Loucy (cell line): ENCODE measurements at regions not wholly inside any gene's neighbourhood (a gene's known extent, or its start where the extent isn't known, plus 50 kb on each side); places are given as distances from the start of the nearest gene placed in this dataset.
"Not testable (repeated sequence)": the region's sequence is repeated elsewhere in the genome, so short reads cannot be mapped to it uniquely, and the experiment has no call there.

Source experiments
- H2AFZ ChIP-seq: fragments of 200-600 bp; sonication (generic); 2 replicates; pipeline ENCODE4 v1.6.0; 2016; ENCODE audit warnings: antibody characterized with exemption, mild to moderate bottlenecking, low read length, moderate library complexity
- H3F3A ChIP-seq: fragments of 200-600 bp; 2 replicates; pipeline ENCODE4 v1.6.0; 2016; ENCODE audit warnings: antibody characterized with exemption, low read depth, mild to moderate bottlenecking
- H3K27me3 ChIP-seq: fragments of 200-600 bp; sonication (generic); 2 replicates; pipeline ENCODE4 v1.6.1; 2014; ENCODE audit warnings: low read length, mild to moderate bottlenecking; ENCODE audit not compliant: insufficient read depth, poor library complexity, severe bottlenecking
- H3K36me3 ChIP-seq: fragments of 200-600 bp; sonication (generic); 2 replicates; pipeline ENCODE4 v1.6.1; 2016; ENCODE audit warnings: low read length; ENCODE audit not compliant: insufficient read depth
- H3K4me1 ChIP-seq: fragments of 200-600 bp; sonication (generic); 2 replicates; pipeline ENCODE4 v1.5.1; 2014; ENCODE audit warnings: low read length, mild to moderate bottlenecking; ENCODE audit not compliant: insufficient read depth, poor library complexity, severe bottlenecking
- H3K4me2 ChIP-seq: fragments of 200-600 bp; sonication (generic); 2 replicates; pipeline ENCODE4 v1.6.0; 2014; ENCODE audit warnings: antibody characterized with exemption, low read length, low read depth, mild to moderate bottlenecking; ENCODE audit not compliant: poor library complexity, severe bottlenecking
- H3K4me3 ChIP-seq: fragments of 200-600 bp; sonication (generic); 2 replicates; pipeline ENCODE4 v1.5.1; 2014; ENCODE audit warnings: low read length, mild to moderate bottlenecking, mixed read lengths; ENCODE audit not compliant: poor library complexity, severe bottlenecking
- H3K79me2 ChIP-seq: fragments of 200-600 bp; sonication (generic); 2 replicates; pipeline ENCODE4 v1.6.1; 2014; ENCODE audit warnings: low read length; ENCODE audit not compliant: insufficient read depth
- H3K9ac ChIP-seq: fragments of 200-600 bp; sonication (generic); 2 replicates; pipeline ENCODE4 v1.6.0; 2014; ENCODE audit warnings: mild to moderate bottlenecking, low read depth, low read length, moderate library complexity; ENCODE audit not compliant: poor library complexity, severe bottlenecking
- H3K9me2 ChIP-seq: fragments of 200-600 bp; sonication (generic); replicated peaks from 2 replicates; pipeline ENCODE4 v1.6.1; 2016; ENCODE audit warnings: low read depth, low read length, mixed read lengths
- H3K9me3 ChIP-seq: fragments of 200-600 bp; sonication (generic); 2 replicates; pipeline ENCODE4 v1.6.1; 2014; ENCODE audit warnings: mild to moderate bottlenecking, antibody characterized with exemption, low read length, low read depth; ENCODE audit not compliant: insufficient read depth
- H4K20me1 ChIP-seq: fragments of 200-600 bp; sonication (generic); 2 replicates; pipeline ENCODE4 v1.6.0; 2014; ENCODE audit warnings: antibody characterized with exemption, low read length, mild to moderate bottlenecking; ENCODE audit not compliant: insufficient read depth, poor library complexity, severe bottlenecking
- EZH2phosphoT487 ChIP-seq: fragments of 200-600 bp; IDR thresholded peaks from 2 replicates; pipeline ENCODE4 v1.6.1; 2018; ENCODE audit warnings: antibody characterized with exemption, mild to moderate bottlenecking, moderate library complexity, borderline replicate concordance
- TF ChIP-seq, protein P1 (sequence below): fragments of 200-600 bp; sonication (generic); conservative IDR thresholded peaks from 2 replicates; pipeline ENCODE4 v1.5.1; 2014; ENCODE audit warnings: mild to moderate bottlenecking, antibody characterized with exemption, low read length

DNA sequence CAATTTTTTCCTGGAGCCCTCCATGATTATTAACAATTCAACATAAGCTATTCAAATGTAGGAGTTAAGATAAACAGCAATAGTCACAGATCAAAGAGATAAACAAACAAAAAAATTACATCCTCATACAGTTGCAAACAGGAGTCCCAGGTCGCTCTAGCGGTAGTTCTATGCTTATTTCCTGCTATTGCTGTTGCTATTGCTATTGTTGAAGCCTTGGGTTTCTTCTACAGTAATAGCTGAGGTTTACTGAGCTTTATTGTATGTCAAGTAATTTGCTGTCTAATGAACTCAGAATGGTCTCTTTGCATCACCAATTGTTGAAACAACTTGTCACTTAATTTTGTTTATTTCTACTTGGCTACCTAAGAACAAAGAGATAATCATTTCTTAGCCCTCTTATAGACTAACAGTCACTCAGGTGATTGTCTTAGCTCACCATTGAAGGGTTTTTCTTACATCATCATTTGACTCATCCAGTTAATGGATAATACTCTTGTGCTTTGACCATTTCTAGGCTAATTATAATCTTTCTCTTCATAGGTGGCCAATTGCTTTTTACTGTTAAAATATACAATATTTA lies 654.6 kb downstream of the MECOM start:
- no peaks in the 10 kb centered on the region for H3K9me3 ChIP-seq
- H3K9ac ChIP-seq, result no peak overlapping the region
- H3K36me3 ChIP-seq, result no peaks in the 10 kb centered on the region
- H3K79me2 ChIP-seq, result no peaks in the 10 kb centered on the region
- H3K4me1 ChIP-seq, result no peaks in the 10 kb centered on the region
- H4K20me1 ChIP-seq, result no peaks in the 10 kb centered on the region
- no peaks in the 10 kb centered on the region for H3K9me2 ChIP-seq
- no peak overlapping the region for H3K4me3 ChIP-seq
- H3K4me2 ChIP-seq, result no peak overlapping the region
- no peaks in the 10 kb centered on the region for H3F3A ChIP-seq
- TF ChIP-seq, protein P1, sequence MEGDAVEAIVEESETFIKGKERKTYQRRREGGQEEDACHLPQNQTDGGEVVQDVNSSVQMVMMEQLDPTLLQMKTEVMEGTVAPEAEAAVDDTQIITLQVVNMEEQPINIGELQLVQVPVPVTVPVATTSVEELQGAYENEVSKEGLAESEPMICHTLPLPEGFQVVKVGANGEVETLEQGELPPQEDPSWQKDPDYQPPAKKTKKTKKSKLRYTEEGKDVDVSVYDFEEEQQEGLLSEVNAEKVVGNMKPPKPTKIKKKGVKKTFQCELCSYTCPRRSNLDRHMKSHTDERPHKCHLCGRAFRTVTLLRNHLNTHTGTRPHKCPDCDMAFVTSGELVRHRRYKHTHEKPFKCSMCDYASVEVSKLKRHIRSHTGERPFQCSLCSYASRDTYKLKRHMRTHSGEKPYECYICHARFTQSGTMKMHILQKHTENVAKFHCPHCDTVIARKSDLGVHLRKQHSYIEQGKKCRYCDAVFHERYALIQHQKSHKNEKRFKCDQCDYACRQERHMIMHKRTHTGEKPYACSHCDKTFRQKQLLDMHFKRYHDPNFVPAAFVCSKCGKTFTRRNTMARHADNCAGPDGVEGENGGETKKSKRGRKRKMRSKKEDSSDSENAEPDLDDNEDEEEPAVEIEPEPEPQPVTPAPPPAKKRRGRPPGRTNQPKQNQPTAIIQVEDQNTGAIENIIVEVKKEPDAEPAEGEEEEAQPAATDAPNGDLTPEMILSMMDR, result no peak
- no peak for TF ChIP-seq EZH2phosphoT487
- no peaks in the 10 kb centered on the region for H3K27me3 ChIP-seq
- no peak overlapping the region for H2AFZ ChIP-seq

- no peaks in the 10 kb centered on the region for H3K9me2 ChIP-seq
- no peaks in the 10 kb centered on the region for H3K36me3 ChIP-seq
- H3K4me3 ChIP-seq, result no peak overlapping the region
- H3K4me1 ChIP-seq, result no peaks in the 10 kb centered on the region
- H3K4me2 ChIP-seq, result no peak overlapping the region
- no peak overlapping the region for H2AFZ ChIP-seq
- H4K20me1 ChIP-seq, result no peaks in the 10 kb centered on the region
- H3K79me2 ChIP-seq, result no peaks in the 10 kb centered on the region
- no peaks in the 10 kb centered on the region for H3F3A ChIP-seq
- no peaks in the 10 kb centered on the region for H3K27me3 ChIP-seq
- no peaks in the 10 kb centered on the region for H3K9me3 ChIP-seq
- TF ChIP-seq, protein P1, result no peak
- TF ChIP-seq EZH2phosphoT487, result no peak
- no peak overlapping the region for H3K9ac ChIP-seq
Observed at GRCh38 chr3:169007145-169007544, 656.4 kb downstream of the MECOM start.

- not testable (repeated sequence) for H3K79me2 ChIP-seq, H3K27me3 ChIP-seq, H3K4me3 ChIP-seq, H3K36me3 ChIP-seq, H4K20me1 ChIP-seq, H3K9ac ChIP-seq, H3F3A ChIP-seq, H3K9me2 ChIP-seq, H2AFZ ChIP-seq, H3K9me3 ChIP-seq, H3K4me1 ChIP-seq, H3K4me2 ChIP-seq
Observed at GRCh38 chr3:169006398-169006797, 657.1 kb downstream of the MECOM start.

- Histone ChIP-seq H3F3A (no peaks in the 10 kb centered on the region), H4K20me1 (no peaks in the 10 kb centered on the region), H3K4me1 (no peaks in the 10 kb centered on the region), H3K4me3 (no peak overlapping the region), H3K36me3 (no peaks in the 10 kb centered on the region), H3K79me2 (no peaks in the 10 kb centered on the region), H3K9me3 (no peaks in the 10 kb centered on the region), H3K4me2 (no peak overlapping the region), H3K27me3 (no peaks in the 10 kb centered on the region), H3K9me2 (no peaks in the 10 kb centered on the region), H2AFZ (0 out of 2 replicates have a peak overlapping the region, but pooled peaks have one; percentile 17), H3K9ac (no peak overlapping the region)
- TF ChIP-seq EZH2phosphoT487, result no peak
- TF ChIP-seq, protein P1, result no peak
Observed at GRCh38 chr3:169002689-169003088, 660.8 kb downstream of the MECOM start.
